NB4 (cell line): ENCODE measurements at regions not wholly inside any gene's neighbourhood (a gene's known extent, or its start where the extent isn't known, plus 50 kb on each side); places are given as distances from the start of the nearest gene placed in this dataset.

Experiments used
- CTCF ChIP-seq: IDR thresholded peaks from one replicate; pipeline ENCODE4 v1.5.1; 2012; ENCODE audit warnings: low read depth, low read length
- POLR2A ChIP-seq: IDR thresholded peaks from 2 replicates; pipeline ENCODE4 v1.6.1; 2011; ENCODE audit warnings: mild to moderate bottlenecking; ENCODE audit not compliant: insufficient read length; ENCODE audit errors: extremely low read depth

GRCh38 chr1:198873696-198874230, 234.9 kb downstream of the PTPRC start:
- TF ChIP-seq CTCF = no peak
- TF ChIP-seq POLR2A = no peak
